GM18907 (cell line): ENCODE measurements at regions not wholly inside any gene's neighbourhood (a gene's known extent, or its start where the extent isn't known, plus 50 kb on each side); places are given as distances from the start of the nearest gene placed in this dataset.

ENCODE experiments used
- ATAC-seq: cut with Tn5 transposase; IDR thresholded peaks from one replicate; pipeline ENCODE4 v1.9.1; 2021; ENCODE audit warnings: mild to moderate bottlenecking, moderate library complexity; ENCODE audit not compliant: unreplicated experiment

DNA sequence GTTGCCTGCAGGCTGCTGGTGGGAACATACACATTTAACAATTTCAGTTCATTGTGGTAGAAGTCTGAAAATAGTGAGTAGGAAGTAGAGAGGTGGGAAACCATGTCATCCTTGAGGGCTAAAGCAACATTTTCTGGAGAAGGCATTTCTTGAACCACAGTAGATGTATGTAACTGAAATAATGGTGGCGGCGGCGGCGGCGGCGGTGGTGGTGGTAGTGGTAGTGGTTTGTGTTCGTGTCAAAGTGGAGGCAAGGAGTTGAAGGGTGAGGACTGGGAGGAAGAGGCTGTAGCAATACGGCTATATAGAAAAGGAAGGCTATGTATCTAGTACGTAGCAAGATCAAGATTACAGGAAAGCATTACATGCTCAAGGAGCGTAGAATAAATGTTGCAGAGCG lies 1381.6 kb upstream of the TENM3 start:
- ATAC-seq: no peak

DNA sequence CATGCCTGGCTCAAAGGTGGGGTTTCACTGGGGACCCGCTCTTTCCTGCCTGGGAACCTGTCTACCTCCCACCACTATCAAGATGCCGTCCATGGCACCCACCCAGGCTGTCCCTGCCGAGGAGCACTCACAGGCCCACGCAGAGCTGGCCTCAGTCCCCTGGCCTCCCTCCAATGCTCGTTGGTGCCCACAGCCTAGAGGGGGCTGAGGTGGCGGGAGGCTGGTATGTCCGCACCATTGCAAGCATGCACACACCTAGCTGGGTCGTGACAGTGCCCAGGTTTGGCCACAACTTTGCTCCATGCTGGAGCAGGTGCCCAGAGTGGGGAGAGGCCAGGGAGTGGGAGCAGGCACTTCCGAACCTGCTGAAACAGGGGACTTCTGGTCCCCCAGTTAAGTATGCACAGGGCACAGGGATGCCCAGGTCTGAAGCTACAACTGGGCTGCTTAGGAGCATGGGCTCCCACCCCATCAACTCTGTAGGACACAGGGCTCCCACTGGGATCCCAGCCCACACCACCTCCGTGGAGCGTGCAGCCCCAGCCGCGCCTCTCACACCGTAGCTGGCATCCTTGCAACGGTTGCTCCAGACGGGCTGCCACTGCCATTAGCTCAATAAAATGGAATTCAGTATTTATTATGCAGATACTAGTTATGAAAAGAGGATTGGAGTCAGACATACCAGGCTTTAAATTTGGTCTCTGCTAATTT lies 1376.1 kb upstream of the TENM3 start:
- ATAC-seq: no peak

DNA sequence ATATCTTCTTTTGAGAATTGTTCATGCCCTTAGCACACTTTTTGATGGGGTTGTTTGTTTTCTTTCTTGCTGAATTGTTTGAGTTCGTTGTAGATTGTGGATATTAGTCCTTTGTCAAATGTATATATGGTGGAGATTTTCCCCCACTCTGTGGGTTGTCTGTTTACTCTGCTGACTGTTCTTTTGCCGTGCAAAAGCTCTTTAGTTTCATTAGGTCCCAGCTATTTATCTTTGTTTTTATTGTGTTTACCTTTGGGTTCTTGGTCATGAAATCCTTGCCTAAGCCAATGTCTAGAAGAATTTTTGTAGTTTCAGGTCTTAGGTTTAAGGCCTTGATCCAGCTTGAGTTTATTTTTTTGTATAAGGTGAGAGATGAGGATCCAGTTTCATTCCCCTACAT lies 1372.6 kb upstream of the TENM3 start:
- no peak for ATAC-seq

DNA sequence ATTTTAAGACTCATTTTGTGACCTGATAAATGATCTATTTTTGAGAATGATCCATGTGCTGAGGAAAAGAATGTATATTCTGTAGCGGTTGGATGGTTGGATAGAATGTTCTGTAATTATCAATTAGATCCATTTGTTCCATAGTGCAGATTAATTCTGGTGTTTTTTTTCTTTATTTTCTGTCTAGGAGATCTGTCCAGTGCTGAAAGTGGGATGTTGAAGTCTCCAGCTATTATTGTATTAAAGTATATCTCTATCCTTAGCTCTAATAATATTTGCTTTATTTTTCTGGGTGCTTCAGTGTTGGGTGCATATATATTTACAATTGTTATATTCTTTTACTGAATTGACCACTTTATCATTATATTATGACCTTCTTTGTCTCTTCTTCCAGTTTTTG lies 1344.9 kb upstream of the TENM3 start:
- ATAC-seq: no peak

DNA sequence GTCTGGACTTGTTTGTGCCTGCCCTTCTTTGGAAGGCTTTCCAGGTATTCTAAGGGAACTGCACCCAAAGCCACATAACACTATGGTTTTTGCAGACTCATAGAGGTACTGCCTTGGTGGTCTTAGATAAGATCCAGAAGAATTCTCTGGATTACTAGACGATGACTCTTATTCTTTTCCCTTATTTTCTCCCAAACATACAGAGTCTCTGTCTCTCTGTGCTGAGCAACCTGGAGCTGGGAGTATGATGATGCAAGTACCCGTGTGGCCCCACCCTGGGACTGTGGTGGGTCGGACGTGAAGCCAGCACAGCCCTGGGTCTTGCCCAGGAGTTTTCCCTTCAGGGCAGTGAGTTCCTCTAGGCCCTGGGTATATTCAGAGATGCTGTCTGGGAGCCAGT lies 1342.4 kb upstream of the TENM3 start:
- ATAC-seq: no peak

DNA sequence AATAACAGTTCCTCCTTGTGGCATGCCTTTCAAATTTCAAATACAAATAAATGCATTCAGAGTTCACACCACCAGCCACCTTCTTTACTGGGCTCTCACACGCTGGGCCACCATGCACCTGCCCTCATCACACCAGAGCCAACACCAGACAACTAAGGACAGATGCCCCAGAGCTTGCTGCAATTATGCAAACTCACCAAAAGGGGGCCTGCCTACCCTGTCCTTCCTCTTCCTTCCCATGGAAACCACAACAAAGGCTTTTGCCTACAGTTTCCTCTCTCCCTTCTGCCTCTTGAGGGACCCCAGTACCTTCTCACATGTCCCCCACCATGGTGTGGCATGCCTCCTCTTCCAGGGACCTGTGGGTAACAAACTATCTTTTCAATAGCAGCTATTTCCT lies 1333.9 kb upstream of the TENM3 start:
- ATAC-seq: no peak

DNA sequence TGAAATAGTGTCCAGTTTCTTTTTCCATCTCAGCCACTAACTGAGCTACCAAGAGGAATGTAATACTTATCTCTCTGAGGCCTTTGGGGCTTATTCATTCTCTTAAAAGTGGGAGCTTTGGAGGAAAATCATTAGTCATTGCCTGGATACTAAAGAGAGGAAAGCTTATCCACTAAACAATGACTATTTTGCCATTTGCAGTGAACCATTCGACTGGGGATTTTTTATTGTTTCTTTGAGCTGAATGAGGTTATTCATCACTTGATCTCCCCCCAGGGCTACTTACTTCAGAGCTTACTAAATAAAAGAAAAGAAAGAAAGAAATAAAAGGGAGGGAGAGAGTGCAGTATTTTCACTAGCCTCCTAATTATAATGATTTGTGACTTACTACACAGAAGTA lies 1329.5 kb upstream of the TENM3 start:
- no peak for ATAC-seq

DNA sequence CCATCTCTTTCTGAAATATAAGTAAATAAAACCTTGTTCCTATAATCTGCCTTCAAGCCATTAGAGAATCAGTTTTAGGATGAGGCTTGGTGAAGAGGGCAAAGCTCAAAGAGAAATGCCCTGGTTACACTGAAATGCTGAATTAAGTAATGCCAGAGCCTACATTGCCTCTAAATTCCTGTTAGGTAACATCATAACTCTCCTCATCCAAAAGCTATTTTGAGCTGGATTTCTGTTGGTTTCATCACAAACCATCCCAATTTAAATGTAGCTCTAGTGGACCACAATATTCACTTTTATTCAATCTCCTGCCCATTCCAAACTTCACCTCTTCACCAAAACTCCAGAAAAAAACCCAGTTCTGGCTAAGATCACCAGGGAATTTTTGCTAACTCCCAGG lies 1319.7 kb upstream of the TENM3 start:
- ATAC-seq: no peak

DNA sequence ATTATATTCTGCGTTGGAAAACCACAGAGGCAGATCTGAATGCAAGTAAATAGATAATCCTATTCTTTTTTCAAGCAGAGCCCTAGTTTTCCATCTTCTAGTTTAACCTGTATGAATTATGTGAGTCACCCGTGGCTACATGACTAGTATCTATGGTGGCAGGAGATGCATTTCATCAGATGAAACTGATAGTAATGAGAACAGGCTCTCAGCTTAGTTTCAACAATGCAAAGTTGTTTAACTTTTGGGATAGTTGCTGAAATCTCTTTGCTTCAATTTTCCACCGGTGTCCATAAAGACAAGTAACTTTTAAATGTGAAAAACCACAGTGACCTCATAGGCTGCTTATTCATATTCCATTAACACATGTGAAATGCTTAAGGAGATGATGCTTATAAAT lies 1317.4 kb upstream of the TENM3 start:
- no peak for ATAC-seq

DNA sequence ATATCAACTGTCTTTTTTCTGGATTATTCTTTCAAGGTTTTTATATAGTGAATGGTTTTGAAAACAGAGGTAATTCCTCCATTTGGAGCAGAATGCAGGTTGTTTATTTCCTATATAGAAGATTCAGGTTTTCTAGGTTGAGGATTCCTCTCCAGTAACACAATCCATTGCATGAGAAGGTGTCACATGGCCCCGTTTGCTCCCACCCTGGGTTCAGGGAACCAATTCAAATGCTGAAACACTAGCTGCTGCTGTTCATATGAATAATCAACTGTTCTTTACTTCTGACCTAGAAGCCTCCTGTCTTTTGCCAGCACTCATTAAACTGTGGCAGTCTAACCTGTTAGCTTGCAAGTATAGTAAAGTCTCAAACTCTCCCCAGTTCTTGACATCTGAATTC lies 1316.9 kb upstream of the TENM3 start:
- no peak for ATAC-seq

DNA sequence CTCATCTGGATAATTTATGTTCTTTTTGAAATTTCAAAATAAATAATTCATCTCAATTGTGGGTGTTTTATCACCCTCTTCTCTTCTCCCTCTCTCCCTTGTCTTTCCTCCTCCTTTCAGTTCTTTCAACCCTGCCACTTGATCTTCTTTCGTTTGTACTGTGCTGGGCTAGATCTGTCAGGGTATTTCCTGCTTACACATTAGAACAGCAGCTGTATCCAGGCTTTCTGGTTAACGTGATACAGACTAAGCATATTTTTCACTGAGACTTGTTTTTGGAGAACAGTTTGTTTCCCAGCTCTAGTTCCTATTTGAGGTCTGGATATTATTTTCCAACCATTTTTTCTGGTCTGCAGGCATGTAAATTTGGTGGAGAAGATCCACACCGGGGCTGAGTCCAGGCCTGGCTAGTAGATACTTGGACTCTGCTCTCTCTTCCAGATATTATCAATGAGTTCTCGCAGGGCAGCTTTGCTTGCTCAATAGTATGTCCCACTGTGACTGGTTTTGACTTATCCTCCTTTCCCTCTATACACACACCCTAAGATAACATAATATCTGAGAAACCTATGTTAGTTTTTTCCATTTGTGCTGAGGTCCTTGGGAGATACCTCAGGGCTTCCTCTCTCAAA lies 1310.7 kb upstream of the TENM3 start:
- no peak for ATAC-seq

DNA sequence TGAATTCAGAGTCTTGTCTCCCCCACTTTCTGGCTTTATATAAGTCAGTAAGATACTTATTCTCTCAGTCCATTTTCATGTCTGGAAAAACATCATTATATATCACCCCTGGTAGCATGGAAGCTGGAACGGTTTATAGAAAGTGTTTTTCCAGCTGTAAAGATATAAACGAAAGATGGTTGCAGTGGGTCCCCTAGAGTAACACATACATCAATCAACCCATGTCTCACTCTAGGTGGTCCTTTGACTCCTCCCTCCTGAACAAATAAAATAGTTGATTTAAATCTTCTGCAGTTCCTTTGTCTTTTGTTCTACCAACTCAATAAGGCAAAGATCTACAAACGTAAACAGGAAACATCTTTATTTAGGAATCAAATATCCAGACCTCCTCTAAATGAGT lies 1306.1 kb upstream of the TENM3 start:
- ATAC-seq: no peak

DNA sequence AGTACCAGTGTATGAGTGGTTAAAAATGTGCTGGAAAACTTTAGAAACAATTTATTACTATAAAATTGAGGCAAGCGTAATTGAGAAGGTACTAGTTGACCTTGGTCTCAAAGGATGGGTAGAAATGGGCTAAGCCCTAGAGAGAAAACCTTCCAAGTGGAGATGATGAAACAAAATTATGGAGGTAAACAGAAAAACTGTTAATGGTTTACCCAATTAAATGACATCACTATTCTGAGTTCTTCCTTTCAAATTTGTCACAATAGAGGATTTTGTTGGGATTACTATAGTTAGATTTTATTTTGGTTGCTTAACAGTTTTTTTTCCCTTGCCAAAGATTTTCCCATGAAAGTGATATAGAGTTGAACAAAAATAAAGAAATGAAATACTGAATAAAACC lies 1302.5 kb upstream of the TENM3 start:
- ATAC-seq: no peak

DNA sequence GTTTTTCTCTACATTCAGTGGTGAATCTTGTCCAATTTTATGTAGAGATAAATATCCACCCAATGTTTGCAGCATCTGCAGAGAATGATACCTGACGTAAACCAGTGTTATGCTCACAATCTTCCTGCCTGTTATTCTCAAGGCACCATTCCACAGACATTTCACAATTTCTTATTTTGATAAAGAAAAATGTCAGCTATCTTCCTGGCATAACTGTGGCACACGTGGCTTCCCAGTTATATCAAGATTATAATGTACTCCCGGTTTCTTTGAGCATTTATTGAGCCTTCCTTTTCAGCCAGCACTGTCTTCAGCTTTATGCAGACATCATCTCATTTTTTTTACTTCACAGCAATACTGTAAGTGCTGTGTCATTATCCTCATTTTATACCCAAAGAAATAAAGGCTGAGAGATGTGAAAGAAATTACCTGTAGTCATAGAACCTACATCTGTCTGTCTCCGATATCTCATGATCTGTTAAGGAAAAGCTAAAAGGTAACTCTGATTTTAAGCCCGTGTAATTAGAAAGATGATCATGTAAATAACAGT lies 1300.8 kb upstream of the TENM3 start:
- no peak for ATAC-seq

DNA sequence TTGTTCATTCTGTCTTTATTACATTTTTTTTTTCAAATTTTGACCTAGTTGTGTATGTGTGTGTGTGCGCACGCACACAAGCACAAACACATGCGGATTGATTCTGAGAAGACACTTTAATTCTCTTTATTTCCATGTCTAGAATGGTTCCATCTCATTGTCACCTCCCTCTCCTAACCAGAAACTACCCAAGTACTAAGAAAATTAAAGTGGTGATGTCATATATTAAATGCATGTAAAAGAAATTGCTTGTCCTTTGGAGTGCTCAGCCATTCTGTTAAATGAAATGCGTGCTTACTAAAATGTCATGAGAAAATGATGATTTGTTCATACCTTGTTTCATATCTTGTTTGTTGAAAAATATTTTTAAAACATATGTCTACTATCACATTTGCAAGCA lies 1297.0 kb upstream of the TENM3 start:
- ATAC-seq: no peak

DNA sequence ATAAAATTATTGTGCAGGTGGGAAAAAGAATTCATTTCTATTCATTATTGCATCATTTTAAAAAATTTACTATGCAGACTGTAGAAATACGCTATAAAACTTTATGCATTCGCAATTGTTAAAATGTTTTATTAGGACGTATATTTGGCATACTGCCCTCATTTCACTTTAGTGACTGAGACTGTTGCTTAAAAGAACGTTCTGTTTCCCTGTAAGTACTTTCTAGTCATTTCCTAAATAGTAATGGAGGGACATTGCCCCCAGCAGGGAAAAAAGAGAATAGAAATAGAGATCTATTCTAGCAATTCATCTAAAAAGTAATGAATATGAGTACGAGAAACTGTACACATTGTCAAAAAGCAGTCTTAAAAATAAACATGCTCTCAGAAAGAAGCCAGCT lies 1295.8 kb upstream of the TENM3 start:
- no peak for ATAC-seq

DNA sequence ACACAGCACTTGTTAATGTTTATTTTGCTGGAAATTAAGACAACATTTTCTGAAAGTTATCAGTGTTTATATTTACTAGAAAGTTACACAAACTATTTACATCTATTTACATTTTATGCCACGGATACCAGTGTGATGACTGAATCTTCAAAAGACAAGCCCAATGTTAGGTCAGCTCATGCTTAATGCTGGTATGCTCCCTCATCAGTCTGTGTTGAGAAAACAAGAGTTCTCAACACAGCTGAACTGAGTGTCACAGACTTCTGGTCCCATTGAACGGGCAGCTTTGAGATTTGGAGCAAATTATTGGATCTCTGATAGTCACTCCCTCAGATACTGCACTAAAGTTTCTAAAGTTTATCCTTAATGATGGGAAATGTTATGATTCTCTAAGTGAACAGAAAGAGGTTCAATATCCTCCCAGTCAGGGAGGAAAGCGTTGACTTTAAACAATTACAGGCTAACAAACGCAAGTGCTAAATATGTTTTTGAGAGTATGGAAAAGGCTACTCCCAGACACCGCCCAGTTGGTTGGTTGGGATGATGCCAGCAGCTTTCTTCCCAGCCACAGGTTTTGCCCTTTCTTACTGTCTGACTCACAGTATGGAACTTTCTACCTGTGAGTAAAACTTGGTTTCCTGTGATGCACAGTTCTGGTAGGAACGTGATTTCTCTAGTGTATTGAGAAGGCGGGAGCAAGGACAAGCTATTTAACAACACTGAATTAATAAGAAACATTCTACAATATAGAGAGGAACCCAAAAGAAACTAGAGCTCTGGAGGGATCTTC lies 1293.6 kb upstream of the TENM3 start:
- ATAC-seq: no peak

DNA sequence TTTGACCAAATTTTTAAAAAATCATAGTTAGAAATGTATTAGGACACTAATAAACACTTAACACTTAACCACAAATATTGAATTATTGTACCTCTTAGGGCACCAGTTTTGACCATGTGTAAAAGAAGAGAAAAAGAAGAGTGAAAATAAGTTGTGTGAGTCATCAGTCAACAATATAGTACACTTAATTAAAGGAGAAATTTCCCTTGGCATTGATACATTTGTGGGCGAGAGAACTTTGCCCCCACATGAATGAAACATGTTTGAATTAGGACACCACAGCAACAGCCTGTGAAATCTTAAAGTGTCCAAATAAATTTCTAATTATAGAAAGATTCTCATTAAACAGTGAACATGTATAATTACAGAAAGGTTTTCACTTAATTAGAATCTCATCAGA lies 1292.8 kb upstream of the TENM3 start:
- ATAC-seq: no peak

DNA sequence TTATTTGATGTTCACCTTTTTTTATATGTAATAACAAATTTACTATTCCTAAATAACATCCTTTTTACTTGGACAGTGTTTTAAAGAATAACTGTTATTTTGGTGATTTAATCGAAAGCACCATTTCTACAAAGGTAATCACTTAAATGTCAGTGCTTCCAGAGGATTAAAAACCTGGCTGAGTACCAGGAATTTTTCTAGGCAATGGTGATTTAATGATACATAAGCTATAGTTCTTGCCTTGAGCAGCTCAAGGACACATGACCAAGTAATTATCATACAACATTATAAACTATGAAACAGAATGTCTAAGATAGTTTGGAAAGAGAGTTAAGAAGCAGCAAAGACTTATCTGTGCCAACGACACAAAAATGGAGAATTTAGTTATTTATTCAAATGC lies 1291.9 kb upstream of the TENM3 start:
- no peak for ATAC-seq

DNA sequence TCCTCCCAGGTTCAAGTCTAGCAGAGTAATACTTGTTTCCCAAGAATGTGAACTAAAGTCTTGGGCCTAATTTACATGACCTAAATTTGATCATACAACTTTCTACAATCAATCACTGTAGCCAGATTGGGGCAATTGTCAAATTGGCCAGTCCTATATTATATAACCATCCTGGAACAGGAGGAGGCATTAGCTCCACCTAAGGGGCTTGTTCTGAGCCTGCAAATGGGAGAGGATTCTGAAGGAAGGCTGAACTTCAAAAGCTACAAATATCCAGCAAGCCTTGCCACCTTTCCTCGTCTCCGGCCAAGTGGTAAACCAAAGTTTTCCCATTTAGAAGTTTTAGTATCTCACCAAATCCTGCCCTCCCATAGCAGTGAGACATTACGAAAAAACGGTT lies 1289.6 kb upstream of the TENM3 start:
- no peak for ATAC-seq

DNA sequence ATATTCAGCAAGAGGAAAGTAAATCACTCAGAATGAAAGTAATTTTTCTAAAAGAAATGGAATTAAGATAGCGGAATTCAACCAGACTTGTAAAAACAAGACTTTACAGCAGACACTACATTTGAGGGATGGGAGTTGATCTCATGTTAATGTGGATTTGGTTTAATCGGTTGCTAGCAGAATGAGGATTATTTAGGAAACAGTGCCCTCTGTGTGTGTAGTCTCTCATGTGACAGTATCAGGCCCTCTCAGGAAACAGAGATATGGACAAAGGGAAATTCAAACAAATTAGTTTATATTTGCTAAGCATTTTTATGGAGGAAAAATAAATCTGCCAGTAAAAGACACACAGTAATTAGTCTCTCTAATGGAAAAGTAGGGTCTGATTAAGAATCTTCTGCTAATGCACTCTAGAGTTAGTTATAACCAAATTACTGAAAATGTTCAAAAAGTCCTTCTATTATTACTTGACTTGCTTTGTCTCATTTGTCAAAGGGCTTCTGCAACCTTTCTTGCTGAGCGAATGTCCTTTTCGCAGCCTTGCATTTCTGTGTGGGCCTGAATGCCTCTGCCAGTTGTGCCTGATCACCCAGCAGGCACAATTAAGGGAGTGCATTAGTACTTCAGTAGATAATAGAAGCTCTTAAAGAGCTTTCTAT lies 1282.3 kb upstream of the TENM3 start:
- ATAC-seq: no peak
